Testis (tissue), 2 donors: ENCODE measurements at regions not wholly inside any gene's neighbourhood (a gene's known extent, or its start where the extent isn't known, plus 50 kb on each side); places are given as distances from the start of the nearest gene placed in this dataset.

Source experiments
- CTCF ChIP-seq, 3 experiments: fragments of 450-650 bp in 2 of 3; fragments of 200-600 bp in 1 of 3; sonication (generic) in 1 of 3; IDR thresholded peaks; one replicate each; pipeline ENCODE4 v1.5.1; 2016 to 2019; ENCODE audit warnings: antibody characterized with exemption in 3 of 3, mild to moderate bottlenecking in 2 of 3, moderate library complexity in 1 of 3
- POLR2A ChIP-seq: fragments of 450-650 bp; IDR thresholded peaks from one replicate; pipeline ENCODE4 v1.6.1; 2017; ENCODE audit warnings: antibody characterized with exemption, mild to moderate bottlenecking, moderate library complexity

- no peak for TF ChIP-seq CTCF (IDR thresholded peaks at IDR 0.05)
- no peak for TF ChIP-seq POLR2A
Observed at GRCh38 chr4:11701966-11702725, 273.5 kb upstream of the HS3ST1 start.
